HG03135 (cell line): ENCODE measurements at regions not wholly inside any gene's neighbourhood (a gene's known extent, or its start where the extent isn't known, plus 50 kb on each side); places are given as distances from the start of the nearest gene placed in this dataset.

Source experiments
- ATAC-seq: cut with Tn5 transposase; IDR thresholded peaks from one replicate; pipeline ENCODE4 v1.9.1; 2021; ENCODE audit warnings: mild to moderate bottlenecking, moderate library complexity; ENCODE audit not compliant: unreplicated experiment

- ATAC-seq, result no peak
Observed at GRCh38 chr6:54710456-54710855, 136.1 kb upstream of the FAM83B start.

DNA sequence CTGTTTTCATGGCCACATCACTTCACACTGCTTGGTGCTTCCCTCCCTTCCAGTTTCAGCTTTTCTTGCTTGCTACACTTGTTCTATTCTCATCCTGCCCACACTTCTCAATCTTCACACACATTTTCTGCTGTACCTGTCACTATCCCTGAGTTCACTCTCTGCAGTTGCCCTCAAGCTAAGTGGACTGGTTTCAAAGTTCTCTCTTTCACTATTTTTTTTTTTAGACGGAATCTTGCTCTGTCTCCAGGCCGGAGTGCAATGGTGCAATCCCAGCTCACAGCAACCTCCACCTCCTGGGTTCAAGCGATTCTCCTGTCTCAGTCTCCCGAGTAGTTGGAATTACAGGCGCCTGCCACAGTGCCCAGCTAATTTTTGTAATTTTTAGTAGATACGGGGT, 130.6 kb upstream of the FAM83B start:
- no peak for ATAC-seq

GRCh38 chr6:54716877-54717276, 129.7 kb upstream of the FAM83B start:
- ATAC-seq, result no peak

DNA sequence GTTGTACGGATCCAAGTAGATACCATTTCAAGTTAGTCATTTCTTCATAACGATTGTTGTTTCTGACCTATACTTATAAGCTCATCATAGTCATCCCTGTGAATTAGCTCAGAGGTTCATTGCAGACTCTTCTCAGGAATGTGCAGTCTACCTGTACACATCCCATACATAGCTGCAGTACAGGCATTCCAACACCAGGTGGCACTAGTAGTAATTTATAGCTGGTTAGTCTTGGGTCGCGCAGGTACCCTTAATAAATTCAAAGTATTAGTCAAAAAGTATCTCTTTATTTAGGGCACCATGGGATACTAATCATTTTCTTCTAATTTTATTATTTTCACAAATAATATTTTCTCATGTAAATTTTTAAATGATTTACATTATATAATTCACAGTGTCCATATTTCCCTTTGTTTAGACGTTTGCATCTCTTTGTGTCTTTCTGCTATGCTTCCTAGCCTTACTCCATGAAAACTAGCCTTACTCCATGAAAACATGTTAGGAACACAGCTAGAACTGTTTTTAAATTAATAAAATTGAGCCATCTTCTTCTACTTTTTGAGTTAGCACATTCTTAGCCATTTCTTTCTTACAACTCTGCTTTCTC, 128.6 kb upstream of the FAM83B start:
- peak; percentile 82 for ATAC-seq

- no peak for ATAC-seq
Observed at GRCh38 chr6:54718541-54719023, 128.0 kb upstream of the FAM83B start.

DNA sequence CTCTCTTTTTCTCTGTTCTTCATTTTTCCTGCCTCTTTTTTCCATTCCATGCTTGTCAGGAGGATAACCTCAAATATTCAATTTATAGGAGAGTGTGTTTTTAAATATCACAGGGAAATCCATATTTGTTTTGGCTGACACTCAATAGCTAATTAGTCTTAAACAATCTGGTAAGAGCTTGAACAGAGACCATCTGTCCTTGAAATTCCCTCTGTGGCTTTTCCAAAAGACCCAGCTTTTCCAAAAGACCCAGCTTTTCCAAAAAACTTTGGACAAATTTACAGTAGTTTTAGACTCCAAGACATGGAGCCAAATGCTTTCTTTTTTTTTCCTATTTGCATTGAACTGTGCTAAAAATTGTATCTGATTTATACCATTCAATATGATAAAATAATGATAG, 127.4 kb upstream of the FAM83B start:
- ATAC-seq, result no peak

- ATAC-seq, result no peak
Observed at GRCh38 chr6:54719633-54720032, 126.9 kb upstream of the FAM83B start.

- ATAC-seq, result no peak
Observed at GRCh38 chr6:54722328-54722727, 124.2 kb upstream of the FAM83B start.

DNA sequence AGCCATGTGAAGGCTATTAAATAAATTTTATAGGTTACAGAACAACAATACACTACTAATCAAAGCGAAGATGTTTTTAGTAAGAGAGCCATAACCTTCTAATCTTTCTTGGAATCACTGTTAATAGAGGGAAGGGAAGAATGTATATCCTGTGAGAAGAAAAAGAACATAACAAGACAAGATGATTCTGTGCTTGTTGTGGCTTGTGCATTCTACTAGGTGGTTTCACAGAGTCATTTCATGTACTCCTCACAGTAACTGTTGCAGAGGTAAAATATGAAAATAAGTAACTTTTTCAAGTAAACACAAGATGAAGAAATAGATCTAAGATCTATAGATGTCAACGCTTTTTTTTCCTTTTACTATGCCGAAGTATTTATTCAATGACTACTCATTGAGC, 116.9 kb upstream of the FAM83B start:
- no peak for ATAC-seq

GRCh38 chr6:54730767-54731630, 115.6 kb upstream of the FAM83B start:
- ATAC-seq, result no peak

DNA sequence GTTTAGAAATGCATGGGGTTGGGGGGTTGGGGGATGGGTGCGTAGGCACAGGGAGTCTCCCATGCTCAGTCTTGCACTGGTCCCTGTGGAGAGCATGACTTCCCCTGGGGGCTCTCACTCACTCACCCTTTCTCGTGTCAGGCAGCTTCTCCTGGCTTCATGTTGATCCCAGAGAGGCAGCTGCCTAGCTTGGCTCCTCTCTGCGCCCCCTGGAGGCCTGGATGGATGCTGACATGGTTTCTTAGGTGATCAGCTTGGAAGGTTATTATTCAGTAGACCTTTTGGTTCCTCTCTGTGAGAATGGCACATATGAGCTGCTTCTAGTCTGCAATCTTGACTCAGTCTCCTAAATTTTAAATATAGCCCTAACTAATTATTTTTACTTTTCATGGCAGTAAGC, 109.3 kb upstream of the FAM83B start:
- no peak for ATAC-seq

GRCh38 chr6:54747955-54748354, 98.6 kb upstream of the FAM83B start:
- no peak for ATAC-seq

DNA sequence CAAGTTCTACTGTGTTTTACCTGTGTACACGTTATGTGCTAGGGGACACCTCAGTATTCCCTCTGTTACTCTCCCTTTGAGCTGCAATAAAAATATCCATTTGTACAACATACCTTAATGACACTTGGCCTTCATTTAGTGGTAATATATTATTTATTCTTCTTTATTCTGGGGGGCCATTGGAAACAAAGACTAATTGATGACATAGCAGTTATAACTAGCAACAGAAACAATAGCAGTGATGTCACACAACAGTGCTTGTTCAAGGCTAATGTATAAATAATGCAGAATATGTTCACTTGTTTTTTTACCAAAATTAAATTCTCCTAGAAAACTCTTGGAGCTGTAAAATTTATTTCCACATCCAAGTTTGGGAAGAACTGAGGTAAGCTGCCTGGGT, 92.2 kb upstream of the FAM83B start:
- no peak for ATAC-seq

DNA sequence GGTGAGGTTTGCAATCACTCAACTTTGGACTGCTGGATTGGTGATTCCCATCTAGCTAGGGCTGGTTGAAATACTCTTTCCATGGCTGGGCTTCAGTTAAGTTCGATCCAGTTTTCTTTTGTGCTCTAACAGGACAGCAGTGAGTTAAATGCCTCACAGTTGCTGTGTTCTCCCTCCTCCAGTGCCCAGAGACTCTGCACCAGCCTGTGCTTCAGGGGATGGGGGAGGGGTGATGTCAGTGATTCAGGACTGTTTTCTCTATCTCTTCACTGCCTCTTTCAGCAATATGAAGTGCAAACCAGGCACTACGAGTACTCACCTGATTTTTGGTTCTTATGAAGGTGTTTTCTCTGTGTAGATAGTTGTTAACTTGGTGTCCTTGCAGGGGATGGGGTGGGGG, 88.2 kb upstream of the FAM83B start:
- no peak for ATAC-seq

- no peak for ATAC-seq
Observed at GRCh38 chr6:54768494-54768893, 78.1 kb upstream of the FAM83B start.

GRCh38 chr6:54770328-54770727, 76.2 kb upstream of the FAM83B start:
- no peak for ATAC-seq

GRCh38 chr6:54771968-54772367, 74.6 kb upstream of the FAM83B start:
- no peak for ATAC-seq

- no peak for ATAC-seq
Observed at GRCh38 chr6:54772610-54773009, 74.0 kb upstream of the FAM83B start.

- ATAC-seq, result no peak
Observed at GRCh38 chr6:54775576-54775975, 71.0 kb upstream of the FAM83B start.

DNA sequence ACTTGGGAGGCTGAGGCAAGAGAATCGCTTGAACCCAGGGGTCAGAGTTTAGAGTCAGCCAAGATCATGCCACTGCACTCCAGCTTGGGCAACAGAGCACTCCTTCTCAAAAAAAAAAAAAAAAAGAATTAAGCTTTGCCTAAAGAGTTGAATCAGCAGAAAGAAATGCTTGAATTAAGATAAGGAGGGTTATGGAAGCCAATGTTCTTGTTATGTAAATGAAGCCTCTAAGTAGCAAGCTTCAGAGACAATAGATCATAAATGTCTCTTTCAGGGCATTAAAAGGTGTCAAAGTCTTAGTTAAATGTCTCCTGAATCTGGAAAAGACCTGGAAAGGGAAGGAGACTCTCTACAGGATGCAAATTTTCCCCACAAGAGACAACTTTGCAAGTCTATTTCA, 69.7 kb upstream of the FAM83B start:
- ATAC-seq, result no peak

DNA sequence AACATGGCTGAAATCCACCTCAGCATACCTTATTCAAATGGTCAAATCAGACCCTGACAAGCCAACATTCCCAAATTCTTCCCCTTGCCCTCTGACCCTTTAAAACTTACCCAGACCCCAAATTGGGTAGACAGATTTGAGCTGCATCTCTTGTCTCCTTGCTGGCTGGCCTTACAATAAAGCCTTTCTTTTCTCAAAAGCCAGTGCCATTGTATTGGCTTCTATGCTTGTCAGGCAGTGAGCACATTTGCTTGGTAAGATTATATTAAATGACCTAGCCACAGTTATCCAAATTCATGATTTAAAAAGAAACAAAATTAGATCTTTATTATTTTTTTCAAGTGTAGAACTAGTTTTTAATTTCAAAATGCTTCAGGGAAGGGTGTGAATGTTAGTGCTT, 67.8 kb upstream of the FAM83B start:
- no peak for ATAC-seq

- ATAC-seq, result no peak
Observed at GRCh38 chr6:54784011-54784410, 62.6 kb upstream of the FAM83B start.
